HEK293 (cell line): ENCODE measurements at regions not wholly inside any gene's neighbourhood (a gene's known extent, or its start where the extent isn't known, plus 50 kb on each side); places are given as distances from the start of the nearest gene placed in this dataset.

Source experiments
- CTCF ChIA-PET: fragments of 350-600 bp; formaldehyde crosslinking; extraction: SDS; loops from one replicate; lab custom pipeline; 2021; ENCODE audit warnings: antibody characterized with exemption; lab: Yijun Ruan, JAX
- POLR2A ChIA-PET: fragments of 300-600 bp; formaldehyde crosslinking; extraction: SDS; loops from one replicate; lab custom pipeline; 2020; ENCODE audit warnings: antibody characterized with exemption, inconsistent platforms; lab: Yijun Ruan, JAX
- H3K27ac ChIP-seq: fragments of 200-500 bp; sonication (Bioruptor generic); 2 replicates; pipeline ENCODE4 v1.5.1; 2014; ENCODE audit warnings: low read depth, low read length, control low read depth, inconsistent platforms; ENCODE audit errors: extremely low read depth
- H3K36me3 ChIP-seq, 2 experiments: fragments of 200-500 bp in 1 of 2; sonication (Bioruptor generic) in 1 of 2; 1 replicate in 1 of 2; 2 replicates in 1 of 2; pipeline ENCODE4 v1.5.1; 2014 to 2017; ENCODE audit warnings: inconsistent platforms in 2 of 2, low read length in 2 of 2; ENCODE audit not compliant: control insufficient read depth in 2 of 2, insufficient read depth in 1 of 2
- H3K4me1 ChIP-seq: fragments of 200-500 bp; sonication (Bioruptor generic); 2 replicates; pipeline ENCODE4 v1.5.1; 2014; ENCODE audit warnings: mild to moderate bottlenecking, low read length, inconsistent platforms; ENCODE audit not compliant: control insufficient read depth, insufficient read depth
- H3K4me3 ChIP-seq: 2 replicates; pipeline ENCODE4 v1.5.1; 2011; ENCODE audit warnings: low read depth, mild to moderate bottlenecking, control low read depth, low read length, moderate library complexity
- H3K9me3 ChIP-seq: fragments of 200-500 bp; sonication (Bioruptor generic); 2 replicates; pipeline ENCODE4 v1.5.1; 2014; ENCODE audit warnings: low read depth, low read length, inconsistent platforms; ENCODE audit not compliant: control insufficient read depth, insufficient read depth
- BCL11A ChIP-seq: fragments of 450-650 bp; formaldehyde crosslinking; IDR thresholded peaks from 2 replicates; pipeline ENCODE4 v1.5.1; 2016; ENCODE audit warnings: low read depth, missing biosample characterization, missing genetic modification characterization
- BCL11B ChIP-seq: fragments of 450-650 bp; formaldehyde crosslinking; IDR thresholded peaks from 2 replicates; pipeline ENCODE4 v1.5.1; 2016; ENCODE audit warnings: low read depth, missing biosample characterization, missing genetic modification characterization
- KLF8 ChIP-seq: fragments of 450-650 bp; formaldehyde crosslinking; IDR thresholded peaks from 2 replicates; pipeline ENCODE4 v1.5.1; 2016; ENCODE audit warnings: missing biosample characterization, missing genetic modification characterization
- MYNN ChIP-seq: fragments of 450-650 bp; formaldehyde crosslinking; IDR thresholded peaks from 2 replicates; pipeline ENCODE4 v1.5.1; 2016; ENCODE audit warnings: missing biosample characterization, missing genetic modification characterization, borderline replicate concordance
- SCRT2 ChIP-seq: fragments of 450-650 bp; formaldehyde crosslinking; IDR thresholded peaks from 2 replicates; pipeline ENCODE4 v1.5.1; 2016; ENCODE audit warnings: missing biosample characterization, missing genetic modification characterization
- ZBTB21 ChIP-seq: fragments of 450-650 bp; formaldehyde crosslinking; IDR thresholded peaks from 2 replicates; pipeline ENCODE4 v1.5.1; 2017; ENCODE audit warnings: missing biosample characterization, missing genetic modification characterization
- ZNF280D ChIP-seq: fragments of 450-650 bp; formaldehyde crosslinking; IDR thresholded peaks from 2 replicates; pipeline ENCODE4 v1.5.1; 2016; ENCODE audit warnings: missing biosample characterization, missing genetic modification characterization
- ZNF449 ChIP-seq: fragments of 450-650 bp; formaldehyde crosslinking; IDR thresholded peaks from 2 replicates; pipeline ENCODE4 v1.5.1; 2017; ENCODE audit warnings: missing biosample characterization, mild to moderate bottlenecking, missing genetic modification characterization, moderate library complexity
- ZNF518A ChIP-seq: fragments of 450-650 bp; formaldehyde crosslinking; conservative IDR thresholded peaks from 2 replicates; pipeline ENCODE4 v1.5.1; 2016; ENCODE audit warnings: low read depth, missing biosample characterization, missing genetic modification characterization
- ZNF585B ChIP-seq: fragments of 450-650 bp; formaldehyde crosslinking; IDR thresholded peaks from 2 replicates; pipeline ENCODE4 v1.5.1; 2016; ENCODE audit warnings: missing biosample characterization, missing genetic modification characterization
- ZNF623 ChIP-seq: fragments of 450-650 bp; formaldehyde crosslinking; IDR thresholded peaks from 2 replicates; pipeline ENCODE4 v1.5.1; 2016; ENCODE audit warnings: missing biosample characterization, missing genetic modification characterization
- ZNF658 ChIP-seq: fragments of 450-650 bp; formaldehyde crosslinking; IDR thresholded peaks from 2 replicates; pipeline ENCODE4; 2016; ENCODE audit warnings: missing biosample characterization, missing genetic modification characterization
- ZSCAN16 ChIP-seq: fragments of 450-650 bp; formaldehyde crosslinking; IDR thresholded peaks from 2 replicates; pipeline ENCODE4 v1.5.1; 2016; ENCODE audit warnings: missing biosample characterization, missing genetic modification characterization
- ZSCAN30 ChIP-seq: fragments of 450-650 bp; IDR thresholded peaks from 2 replicates; pipeline ENCODE4 v1.5.1; 2018; ENCODE audit warnings: missing biosample characterization, mild to moderate bottlenecking, missing genetic modification characterization, moderate library complexity

- Histone ChIP-seq H3K9me3 (no peaks in the 10 kb centered on the region), H3K4me3 (no peak overlapping the region), H3K36me3 (no peaks in the 10 kb centered on the region)
- POLR2A ChIA-PET = interaction anchor here (0.9 kb wide), 1 partner anchor 62 kb away, joined by 3 read pairs; no protein-coding TSS in a partner anchor
- TF ChIP-seq ZNF585B (tag by site-specific recombination) (no peak), SCRT2 (0 out of 2 replicates have a peak, but pooled peaks have one; percentile 10)
- TF ChIP-seq, all 188 proteins: peak for 1
- CTCF ChIA-PET = interaction anchor here (1.2 kb wide), 1 partner anchor 141 kb away, joined by 3 read pairs; no protein-coding TSS in a partner anchor
- no peak overlapping the region for H3K27ac ChIP-seq
- no peaks in the 10 kb centered on the region for H3K4me1 ChIP-seq
Observed at GRCh38 chr21:29238053-29238966, 60.4 kb upstream of the BACH1 start.

- Histone ChIP-seq H3K27ac (no peak overlapping the region), H3K4me1 (no peaks in the 10 kb centered on the region), H3K36me3 (no peaks in the 10 kb centered on the region), H3K4me3 (no peak overlapping the region), H3K9me3 (no peaks in the 10 kb centered on the region)
- CTCF ChIA-PET = interaction anchor here (1.2 kb wide), 1 partner anchor 142 kb away, joined by 3 read pairs; no protein-coding TSS in a partner anchor
- POLR2A ChIA-PET = interaction anchor here (0.9 kb wide), 1 partner anchor 61 kb away, joined by 3 read pairs; no protein-coding TSS in a partner anchor
- TF ChIP-seq ZNF449 (tag by site-specific recombination) (no peak), ZNF518A (tag by site-specific recombination) (no peak), BCL11A (tag by site-specific recombination) (no peak), MYNN (tag by site-specific recombination) (no peak), KLF8 (tag by site-specific recombination) (no peak), ZNF658 (tag by site-specific recombination) (no peak), ZSCAN30 (tag by site-specific recombination) (no peak), ZBTB21 (no peak), ZNF623 (tag by site-specific recombination) (no peak), ZNF280D (tag by site-specific recombination) (no peak), ZSCAN16 (tag by site-specific recombination) (no peak), BCL11B (tag by site-specific recombination) (no peak)
Observed at GRCh38 chr21:29238967-29239290, 59.8 kb upstream of the BACH1 start.
